GM23248 (cell line): ENCODE measurements at regions not wholly inside any gene's neighbourhood (a gene's known extent, or its start where the extent isn't known, plus 50 kb on each side); places are given as distances from the start of the nearest gene placed in this dataset.
A peak's percentile ranks its signal among the peaks of the same experiment; 100 is the strongest.

Source experiments
- DNase-seq: peaks from one replicate; pipeline ENCODE4 v3.0.0-alpha.2; 2015
- H2AFZ ChIP-seq: fragments of 200-600 bp; sonication (generic); 2 replicates; pipeline ENCODE4 v1.6.1; 2016; ENCODE audit warnings: antibody characterized with exemption
- H3F3A ChIP-seq: fragments of 200-600 bp; sonication (generic); 2 replicates; pipeline ENCODE4 v1.6.1; 2016; ENCODE audit warnings: mild to moderate bottlenecking, antibody characterized with exemption, mixed run types; ENCODE audit not compliant: insufficient read depth
- H3K27ac ChIP-seq: fragments of 200-600 bp; sonication (generic); 2 replicates; pipeline ENCODE4 v1.5.1; 2016; ENCODE audit warnings: mild to moderate bottlenecking
- H3K27me3 ChIP-seq: fragments of 200-600 bp; sonication (generic); replicated peaks from 2 replicates; pipeline ENCODE4 v1.6.1; 2016; ENCODE audit warnings: mild to moderate bottlenecking; ENCODE audit not compliant: insufficient read depth
- H3K36me3 ChIP-seq: fragments of 200-600 bp; sonication (generic); 2 replicates; pipeline ENCODE4 v1.6.1; 2016; ENCODE audit warnings: low read depth, mild to moderate bottlenecking
- H3K4me1 ChIP-seq: fragments of 200-600 bp; sonication (generic); 2 replicates; pipeline ENCODE4 v1.6.1; 2016; ENCODE audit warnings: mild to moderate bottlenecking; ENCODE audit not compliant: insufficient read depth
- H3K4me2 ChIP-seq: fragments of 200-600 bp; sonication (generic); one replicate; pipeline ENCODE4 v1.6.1; 2016; ENCODE audit warnings: mild to moderate bottlenecking; ENCODE audit not compliant: unreplicated experiment
- H3K4me3 ChIP-seq: fragments of 200-600 bp; sonication (generic); 2 replicates; pipeline ENCODE4 v1.5.1; 2016; ENCODE audit warnings: mild to moderate bottlenecking
- H3K79me2 ChIP-seq: fragments of 200-600 bp; sonication (generic); 2 replicates; pipeline ENCODE4 v1.6.1; 2016; ENCODE audit warnings: mild to moderate bottlenecking; ENCODE audit not compliant: insufficient read depth
- H3K9ac ChIP-seq: fragments of 200-600 bp; sonication (generic); 2 replicates; pipeline ENCODE4 v1.6.1; 2016; ENCODE audit warnings: mild to moderate bottlenecking
- H3K9me2 ChIP-seq: fragments of 200-600 bp; sonication (generic); 2 replicates; pipeline ENCODE4 v1.6.1; 2016; ENCODE audit warnings: mixed run types, mild to moderate bottlenecking, moderate library complexity; ENCODE audit not compliant: insufficient read depth
- H3K9me3 ChIP-seq: fragments of 200-600 bp; sonication (generic); one replicate; pipeline ENCODE4 v1.6.1; 2017; ENCODE audit warnings: low read depth
- H4K20me1 ChIP-seq: fragments of 200-600 bp; sonication (generic); 2 replicates; pipeline ENCODE4 v1.6.0; 2016; ENCODE audit not compliant: insufficient read depth
- EZH2 ChIP-seq: fragments of 200-600 bp; sonication (generic); IDR thresholded peaks from 2 replicates; pipeline ENCODE4 v1.6.1; 2018; ENCODE audit warnings: antibody characterized with exemption, mild to moderate bottlenecking; ENCODE audit not compliant: insufficient read depth, poor library complexity, severe bottlenecking
- EZH2phosphoT487 ChIP-seq: fragments of 200-600 bp; sonication (generic); IDR thresholded peaks from 2 replicates; pipeline ENCODE4 v1.6.1; 2018; ENCODE audit warnings: antibody characterized with exemption, moderate library complexity, mild to moderate bottlenecking, low read depth; ENCODE audit not compliant: insufficient read depth
- WGBS, 2 experiments: methylation state at CpG; one replicate each; pipeline ENCODE4 v1.1.6; 2015 to 2017; ENCODE audit warnings: low lambda C conversion rate in 2 of 2, low coverage in 1 of 2; ENCODE audit errors: missing lambda C conversion rate in 2 of 2; 5-methylcytosine and 5-hydroxymethylcytosine counted together
- in situ Hi-C: fragments of 300-500 bp; cut with MboI; formaldehyde crosslinking; loops from 2 replicates; pipeline ENCODE4 v1.15.0; 2020

- H3F3A ChIP-seq: peaks cover 29% of the 10 kb centered on the region
- in situ Hi-C loops: loop anchor here (25.0 kb wide), 1 partner anchor 929 kb away; no protein-coding TSS in a partner anchor
- H3K9me2 ChIP-seq: no peaks in the 10 kb centered on the region
- H3K9ac ChIP-seq: no peak overlapping the region
- H3K4me2 ChIP-seq: peak overlapping the region; percentile 18
- peak overlapping the region; percentile 31; the same call in 1 of the 2 replicates for H3K27ac ChIP-seq
- peaks cover 33% of the 10 kb centered on the region for H3K4me1 ChIP-seq
- H3K27me3 ChIP-seq: no peaks in the 10 kb centered on the region
- H3K79me2 ChIP-seq: no peaks in the 10 kb centered on the region
- H3K4me3 ChIP-seq: no peak overlapping the region
- WGBS, 2 experiments: 49 to 52% methylated on average over 5 of the region's 5 CpGs
- H4K20me1 ChIP-seq: no peaks in the 10 kb centered on the region
- TF ChIP-seq EZH2phosphoT487 (no peak), EZH2 (no peak)
- DNase-seq: peak; percentile 36
- H3K36me3 ChIP-seq: no peaks in the 10 kb centered on the region
- H3K9me3 ChIP-seq: no peaks in the 10 kb centered on the region
- no peak overlapping the region for H2AFZ ChIP-seq
Measured at GRCh38 chr9:107633406-107633805, 143.8 kb upstream of the KLF4 start.

- peaks cover 27% of the 10 kb centered on the region for H3F3A ChIP-seq
- H3K36me3 ChIP-seq: no peaks in the 10 kb centered on the region
- H3K4me1 ChIP-seq: peaks cover 32% of the 10 kb centered on the region
- no peaks in the 10 kb centered on the region for H4K20me1 ChIP-seq
- no peak overlapping the region for H3K27ac ChIP-seq
- H3K9ac ChIP-seq: no peak overlapping the region
- no peak overlapping the region for H2AFZ ChIP-seq
- WGBS, 2 experiments: 64 to 66% methylated on average over 4 of the region's 4 CpGs
- no peak overlapping the region for H3K4me2 ChIP-seq
- H3K79me2 ChIP-seq: no peaks in the 10 kb centered on the region
- in situ Hi-C loops: loop anchor here (25.0 kb wide), 1 partner anchor 930 kb away; no protein-coding TSS in a partner anchor
- no peak for DNase-seq
- no peak overlapping the region for H3K4me3 ChIP-seq
- H3K9me3 ChIP-seq: no peaks in the 10 kb centered on the region
- TF ChIP-seq EZH2phosphoT487 (no peak), EZH2 (no peak)
- no peaks in the 10 kb centered on the region for H3K27me3 ChIP-seq
- H3K9me2 ChIP-seq: no peaks in the 10 kb centered on the region
Measured at GRCh38 chr9:107632661-107633060, 143.1 kb upstream of the KLF4 start.

GRCh38 chr9:107632216-107632615 lies 142.6 kb upstream of the KLF4 start:
- in situ Hi-C loops: loop anchor here (25.0 kb wide), 1 partner anchor 930 kb away; no protein-coding TSS in a partner anchor
- no peaks in the 10 kb centered on the region for H3K9me2 ChIP-seq
- 58 to 63% methylated on average over 9 of the region's 9 CpGs for WGBS, 2 experiments
- TF ChIP-seq EZH2phosphoT487 (no peak), EZH2 (no peak)
- no peak for DNase-seq
- H3K9me3 ChIP-seq: no peaks in the 10 kb centered on the region
- H4K20me1 ChIP-seq: no peaks in the 10 kb centered on the region
- no peak overlapping the region for H3K9ac ChIP-seq
- peaks cover 29% of the 10 kb centered on the region for H3K4me1 ChIP-seq
- H3K4me3 ChIP-seq: no peak overlapping the region
- H3K27me3 ChIP-seq: no peaks in the 10 kb centered on the region
- no peak overlapping the region for H3K27ac ChIP-seq
- peaks cover 27% of the 10 kb centered on the region for H3F3A ChIP-seq
- no peaks in the 10 kb centered on the region for H3K36me3 ChIP-seq
- H2AFZ ChIP-seq: no peak overlapping the region
- no peaks in the 10 kb centered on the region for H3K79me2 ChIP-seq
- no peak overlapping the region for H3K4me2 ChIP-seq

GRCh38 chr9:107631788-107632187 lies 142.2 kb upstream of the KLF4 start:
- in situ Hi-C loops: loop anchor here (25.0 kb wide), 1 partner anchor 931 kb away; no protein-coding TSS in a partner anchor
- Histone ChIP-seq H3K4me3 (no peak overlapping the region), H3K9me3 (no peaks in the 10 kb centered on the region), H3K27ac (no peak overlapping the region), H3K4me1 (peaks cover 25% of the 10 kb centered on the region), H3K9ac (no peak overlapping the region), H2AFZ (no peak overlapping the region), H3K4me2 (no peak overlapping the region), H4K20me1 (no peaks in the 10 kb centered on the region), H3K9me2 (no peaks in the 10 kb centered on the region), H3K79me2 (no peaks in the 10 kb centered on the region), H3K36me3 (no peaks in the 10 kb centered on the region), H3F3A (peaks cover 23% of the 10 kb centered on the region), H3K27me3 (no peaks in the 10 kb centered on the region)
- 41% methylated on average over 5 of the region's 5 CpGs for WGBS, 2 experiments
- TF ChIP-seq EZH2phosphoT487: no peak
- TF ChIP-seq EZH2: no peak
- no peak for DNase-seq
